ENCODE measurements at regions not wholly inside any gene's neighbourhood (a gene's known extent, or its start where the extent isn't known, plus 50 kb on each side); places are given as distances from the start of the nearest gene placed in this dataset.

DNA sequence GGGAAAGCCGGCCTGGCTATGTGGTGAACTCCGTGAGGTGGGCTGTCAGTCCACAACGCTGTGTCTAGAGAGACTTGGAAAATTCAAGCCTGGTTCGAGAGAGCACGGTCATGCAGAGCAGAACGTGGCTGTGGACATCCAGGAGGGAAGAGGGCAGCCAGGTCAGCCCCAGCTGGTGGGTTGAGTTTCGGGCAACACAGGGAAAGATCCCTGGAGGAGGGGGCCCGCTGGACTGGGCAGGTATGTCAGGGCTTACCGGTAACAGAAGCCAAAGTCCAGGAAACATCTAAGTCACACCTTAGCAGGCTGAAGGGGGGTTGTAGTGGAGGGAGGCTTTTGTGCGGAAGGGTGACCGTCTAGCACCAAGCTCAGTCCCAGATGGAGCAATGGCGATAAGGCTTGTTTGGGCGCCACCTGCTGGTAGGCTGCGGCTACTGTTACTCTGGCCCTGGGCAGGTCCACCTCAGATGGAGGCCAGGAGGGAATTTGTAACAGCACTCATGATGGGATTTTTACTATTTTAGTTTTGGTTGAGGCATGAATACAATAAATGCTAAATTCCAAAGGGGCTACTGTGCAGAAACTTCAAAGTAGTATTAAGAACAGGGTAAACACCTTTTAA lies 143.3 kb upstream of the ZNF644 start:
- peak; percentile 96 for ATAC-seq
- ChIA-PET CTCF (interaction anchor here (0.6 to 5.8 kb wide), 78 partner anchors 10 to 764 kb away, joined by 3 to 220 read pairs (median 6); partner anchors contain the start of genes HFM1 and ZNF644), POLR2A (interaction anchor here (0.6 kb wide), 2 partner anchors 143 to 156 kb away, joined by 3 read pairs; partner anchors contain the start of gene ZNF644)
- Mint-ChIP-seq H3K36me3 (no peaks in the 10 kb centered on the region), H3K4me1 (peaks cover 29% of the 10 kb centered on the region), H3K9me3 (no peaks in the 10 kb centered on the region), H3K27ac (no peak overlapping the region), H3K4me3 (no peak overlapping the region), H3K27me3 (ENCODE audit: low read depth) (peaks cover 6% of the 10 kb centered on the region)
- DNase-seq (ENCODE audit: low spot score) = peak; percentile 95
- TF ChIP-seq CBFB (CRISPR knock-in tag; IDR thresholded peaks at IDR 0.05; ENCODE audit: low read depth) (no peak), E2F4 (CRISPR knock-in tag; IDR thresholded peaks at IDR 0.05; ENCODE audit: borderline replicate concordance, low read depth) (no peak), ZNF532 (CRISPR knock-in tag; IDR thresholded peaks at IDR 0.05; ENCODE audit: borderline replicate concordance) (no peak), PRRX2 (CRISPR knock-in tag; IDR thresholded peaks at IDR 0.05) (0 out of 2 replicates have a peak, but pooled peaks have one; percentile 66), ZNF121 (CRISPR knock-in tag; IDR thresholded peaks at IDR 0.05) (no peak), EMX1 (CRISPR knock-in tag; IDR thresholded peaks at IDR 0.05) (no peak), CTCF (IDR thresholded peaks at IDR 0.05) (peak; percentile 97), ATF1 (CRISPR knock-in tag; IDR thresholded peaks at IDR 0.05) (no peak), JAZF1 (CRISPR knock-in tag; IDR thresholded peaks at IDR 0.05) (no peak), TP53 (CRISPR knock-in tag; IDR thresholded peaks at IDR 0.05) (no peak), STAT6 (CRISPR knock-in tag; conservative IDR thresholded peaks at IDR 0.05; ENCODE audit: low read depth) (no peak), ZNF219 (CRISPR knock-in tag; IDR thresholded peaks at IDR 0.05; ENCODE audit: borderline replicate concordance) (no peak), GABPB1 (CRISPR knock-in tag; IDR thresholded peaks at IDR 0.05) (no peak), ZNF263 (CRISPR knock-in tag; IDR thresholded peaks at IDR 0.05; ENCODE audit: low read depth) (no peak), NR3C1 (CRISPR knock-in tag; conservative IDR thresholded peaks at IDR 0.05; ENCODE audit: low read depth) (no peak), CREB1 (CRISPR knock-in tag; IDR thresholded peaks at IDR 0.05) (no peak), FOXP1 (CRISPR knock-in tag; IDR thresholded peaks at IDR 0.05; ENCODE audit: borderline replicate concordance) (no peak), ETV6 (CRISPR knock-in tag; IDR thresholded peaks at IDR 0.05) (peak; percentile 40; the same call in 1 of the 2 replicates), MYBL2 (CRISPR knock-in tag; IDR thresholded peaks at IDR 0.05) (no peak), TEAD4 (CRISPR knock-in tag; IDR thresholded peaks at IDR 0.05) (no peak)
- TF ChIP-seq, protein P1, sequence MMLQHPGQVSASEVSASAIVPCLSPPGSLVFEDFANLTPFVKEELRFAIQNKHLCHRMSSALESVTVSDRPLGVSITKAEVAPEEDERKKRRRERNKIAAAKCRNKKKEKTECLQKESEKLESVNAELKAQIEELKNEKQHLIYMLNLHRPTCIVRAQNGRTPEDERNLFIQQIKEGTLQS (CRISPR knock-in tag; conservative IDR thresholded peaks at IDR 0.05) = no peak
- TF ChIP-seq, protein P2, sequence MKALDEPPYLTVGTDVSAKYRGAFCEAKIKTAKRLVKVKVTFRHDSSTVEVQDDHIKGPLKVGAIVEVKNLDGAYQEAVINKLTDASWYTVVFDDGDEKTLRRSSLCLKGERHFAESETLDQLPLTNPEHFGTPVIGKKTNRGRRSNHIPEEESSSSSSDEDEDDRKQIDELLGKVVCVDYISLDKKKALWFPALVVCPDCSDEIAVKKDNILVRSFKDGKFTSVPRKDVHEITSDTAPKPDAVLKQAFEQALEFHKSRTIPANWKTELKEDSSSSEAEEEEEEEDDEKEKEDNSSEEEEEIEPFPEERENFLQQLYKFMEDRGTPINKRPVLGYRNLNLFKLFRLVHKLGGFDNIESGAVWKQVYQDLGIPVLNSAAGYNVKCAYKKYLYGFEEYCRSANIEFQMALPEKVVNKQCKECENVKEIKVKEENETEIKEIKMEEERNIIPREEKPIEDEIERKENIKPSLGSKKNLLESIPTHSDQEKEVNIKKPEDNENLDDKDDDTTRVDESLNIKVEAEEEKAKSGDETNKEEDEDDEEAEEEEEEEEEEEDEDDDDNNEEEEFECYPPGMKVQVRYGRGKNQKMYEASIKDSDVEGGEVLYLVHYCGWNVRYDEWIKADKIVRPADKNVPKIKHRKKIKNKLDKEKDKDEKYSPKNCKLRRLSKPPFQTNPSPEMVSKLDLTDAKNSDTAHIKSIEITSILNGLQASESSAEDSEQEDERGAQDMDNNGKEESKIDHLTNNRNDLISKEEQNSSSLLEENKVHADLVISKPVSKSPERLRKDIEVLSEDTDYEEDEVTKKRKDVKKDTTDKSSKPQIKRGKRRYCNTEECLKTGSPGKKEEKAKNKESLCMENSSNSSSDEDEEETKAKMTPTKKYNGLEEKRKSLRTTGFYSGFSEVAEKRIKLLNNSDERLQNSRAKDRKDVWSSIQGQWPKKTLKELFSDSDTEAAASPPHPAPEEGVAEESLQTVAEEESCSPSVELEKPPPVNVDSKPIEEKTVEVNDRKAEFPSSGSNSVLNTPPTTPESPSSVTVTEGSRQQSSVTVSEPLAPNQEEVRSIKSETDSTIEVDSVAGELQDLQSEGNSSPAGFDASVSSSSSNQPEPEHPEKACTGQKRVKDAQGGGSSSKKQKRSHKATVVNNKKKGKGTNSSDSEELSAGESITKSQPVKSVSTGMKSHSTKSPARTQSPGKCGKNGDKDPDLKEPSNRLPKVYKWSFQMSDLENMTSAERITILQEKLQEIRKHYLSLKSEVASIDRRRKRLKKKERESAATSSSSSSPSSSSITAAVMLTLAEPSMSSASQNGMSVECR (CRISPR knock-in tag; IDR thresholded peaks at IDR 0.05; ENCODE audit: borderline replicate concordance) = no peak
